HEK293 (cell line): ENCODE measurements at regions not wholly inside any gene's neighbourhood (a gene's known extent, or its start where the extent isn't known, plus 50 kb on each side); places are given as distances from the start of the nearest gene placed in this dataset.

ENCODE experiments used
- SP2 ChIP-seq: fragments of 450-650 bp; formaldehyde crosslinking; IDR thresholded peaks from 2 replicates; pipeline ENCODE4 v1.5.1; 2016; ENCODE audit warnings: missing biosample characterization, missing genetic modification characterization
- ZNF146 ChIP-seq: fragments of 450-650 bp; formaldehyde crosslinking; IDR thresholded peaks from 2 replicates; pipeline ENCODE4 v1.5.1; 2016; ENCODE audit warnings: missing biosample characterization, missing genetic modification characterization
- ZNF600 ChIP-seq: fragments of 450-650 bp; formaldehyde crosslinking; IDR thresholded peaks from 2 replicates; pipeline ENCODE4 v1.5.1; 2016; ENCODE audit warnings: missing biosample characterization, missing genetic modification characterization
- ZNF654 ChIP-seq: fragments of 450-650 bp; formaldehyde crosslinking; IDR thresholded peaks from 2 replicates; pipeline ENCODE4 v1.5.1; 2016; ENCODE audit warnings: low read depth, missing biosample characterization, missing genetic modification characterization
- ZNF768 ChIP-seq: fragments of 450-650 bp; formaldehyde crosslinking; IDR thresholded peaks from 2 replicates; pipeline ENCODE4 v1.5.1; 2018; ENCODE audit warnings: missing biosample characterization, mild to moderate bottlenecking, missing genetic modification characterization
- TF ChIP-seq, protein P1 (sequence below): fragments of 450-650 bp; formaldehyde crosslinking; IDR thresholded peaks from 2 replicates; pipeline ENCODE4 v1.5.1; 2016; ENCODE audit warnings: missing biosample characterization, missing genetic modification characterization
- TF ChIP-seq, protein P2 (sequence below): fragments of 450-650 bp; formaldehyde crosslinking; optimal IDR thresholded peaks from 2 replicates; pipeline ENCODE3; 2016; ENCODE audit warnings: missing biosample characterization, mild to moderate bottlenecking, missing genetic modification characterization
- TF ChIP-seq, protein P3 (sequence below): fragments of 450-650 bp; formaldehyde crosslinking; IDR thresholded peaks from 2 replicates; pipeline ENCODE4 v1.5.1; 2016; ENCODE audit warnings: missing biosample characterization, missing genetic modification characterization

DNA sequence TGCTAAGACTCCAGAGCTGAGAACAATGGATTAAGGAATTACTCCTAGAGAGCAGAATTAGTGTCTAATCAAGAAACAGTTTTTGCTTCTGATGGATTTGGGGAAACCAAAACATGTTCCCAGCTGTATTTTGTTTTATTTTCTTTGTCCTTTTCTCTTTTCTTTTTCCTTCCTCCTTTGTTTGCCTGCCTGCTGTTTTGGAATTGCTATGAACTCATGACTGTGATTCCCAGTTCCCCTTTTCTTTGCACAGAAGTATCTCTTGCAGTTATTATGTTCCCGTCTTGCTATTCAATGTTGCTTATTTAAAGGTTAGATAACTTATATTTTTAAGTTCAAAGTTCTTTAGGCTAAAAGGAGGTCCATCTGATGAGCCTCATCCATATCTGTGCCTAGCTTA is 77.0 kb upstream of the GBE1 start:
- no peak for TF ChIP-seq ZNF654
- TF ChIP-seq, protein P1, sequence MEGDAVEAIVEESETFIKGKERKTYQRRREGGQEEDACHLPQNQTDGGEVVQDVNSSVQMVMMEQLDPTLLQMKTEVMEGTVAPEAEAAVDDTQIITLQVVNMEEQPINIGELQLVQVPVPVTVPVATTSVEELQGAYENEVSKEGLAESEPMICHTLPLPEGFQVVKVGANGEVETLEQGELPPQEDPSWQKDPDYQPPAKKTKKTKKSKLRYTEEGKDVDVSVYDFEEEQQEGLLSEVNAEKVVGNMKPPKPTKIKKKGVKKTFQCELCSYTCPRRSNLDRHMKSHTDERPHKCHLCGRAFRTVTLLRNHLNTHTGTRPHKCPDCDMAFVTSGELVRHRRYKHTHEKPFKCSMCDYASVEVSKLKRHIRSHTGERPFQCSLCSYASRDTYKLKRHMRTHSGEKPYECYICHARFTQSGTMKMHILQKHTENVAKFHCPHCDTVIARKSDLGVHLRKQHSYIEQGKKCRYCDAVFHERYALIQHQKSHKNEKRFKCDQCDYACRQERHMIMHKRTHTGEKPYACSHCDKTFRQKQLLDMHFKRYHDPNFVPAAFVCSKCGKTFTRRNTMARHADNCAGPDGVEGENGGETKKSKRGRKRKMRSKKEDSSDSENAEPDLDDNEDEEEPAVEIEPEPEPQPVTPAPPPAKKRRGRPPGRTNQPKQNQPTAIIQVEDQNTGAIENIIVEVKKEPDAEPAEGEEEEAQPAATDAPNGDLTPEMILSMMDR (tag by site-specific recombination) = no peak
- no peak for TF ChIP-seq SP2 (tag by site-specific recombination)
- no peak for TF ChIP-seq ZNF600 (tag by site-specific recombination)
- TF ChIP-seq ZNF146 = no peak
- TF ChIP-seq, protein P2, sequence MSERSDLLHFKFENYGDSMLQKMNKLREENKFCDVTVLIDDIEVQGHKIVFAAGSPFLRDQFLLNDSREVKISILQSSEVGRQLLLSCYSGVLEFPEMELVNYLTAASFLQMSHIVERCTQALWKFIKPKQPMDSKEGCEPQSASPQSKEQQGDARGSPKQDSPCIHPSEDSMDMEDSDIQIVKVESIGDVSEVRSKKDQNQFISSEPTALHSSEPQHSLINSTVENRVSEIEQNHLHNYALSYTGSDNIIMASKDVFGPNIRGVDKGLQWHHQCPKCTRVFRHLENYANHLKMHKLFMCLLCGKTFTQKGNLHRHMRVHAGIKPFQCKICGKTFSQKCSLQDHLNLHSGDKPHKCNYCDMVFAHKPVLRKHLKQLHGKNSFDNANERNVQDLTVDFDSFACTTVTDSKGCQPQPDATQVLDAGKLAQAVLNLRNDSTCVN (tag by site-specific recombination) = no peak
- TF ChIP-seq ZNF768 (tag by site-specific recombination) = no peak
- TF ChIP-seq, protein P3, sequence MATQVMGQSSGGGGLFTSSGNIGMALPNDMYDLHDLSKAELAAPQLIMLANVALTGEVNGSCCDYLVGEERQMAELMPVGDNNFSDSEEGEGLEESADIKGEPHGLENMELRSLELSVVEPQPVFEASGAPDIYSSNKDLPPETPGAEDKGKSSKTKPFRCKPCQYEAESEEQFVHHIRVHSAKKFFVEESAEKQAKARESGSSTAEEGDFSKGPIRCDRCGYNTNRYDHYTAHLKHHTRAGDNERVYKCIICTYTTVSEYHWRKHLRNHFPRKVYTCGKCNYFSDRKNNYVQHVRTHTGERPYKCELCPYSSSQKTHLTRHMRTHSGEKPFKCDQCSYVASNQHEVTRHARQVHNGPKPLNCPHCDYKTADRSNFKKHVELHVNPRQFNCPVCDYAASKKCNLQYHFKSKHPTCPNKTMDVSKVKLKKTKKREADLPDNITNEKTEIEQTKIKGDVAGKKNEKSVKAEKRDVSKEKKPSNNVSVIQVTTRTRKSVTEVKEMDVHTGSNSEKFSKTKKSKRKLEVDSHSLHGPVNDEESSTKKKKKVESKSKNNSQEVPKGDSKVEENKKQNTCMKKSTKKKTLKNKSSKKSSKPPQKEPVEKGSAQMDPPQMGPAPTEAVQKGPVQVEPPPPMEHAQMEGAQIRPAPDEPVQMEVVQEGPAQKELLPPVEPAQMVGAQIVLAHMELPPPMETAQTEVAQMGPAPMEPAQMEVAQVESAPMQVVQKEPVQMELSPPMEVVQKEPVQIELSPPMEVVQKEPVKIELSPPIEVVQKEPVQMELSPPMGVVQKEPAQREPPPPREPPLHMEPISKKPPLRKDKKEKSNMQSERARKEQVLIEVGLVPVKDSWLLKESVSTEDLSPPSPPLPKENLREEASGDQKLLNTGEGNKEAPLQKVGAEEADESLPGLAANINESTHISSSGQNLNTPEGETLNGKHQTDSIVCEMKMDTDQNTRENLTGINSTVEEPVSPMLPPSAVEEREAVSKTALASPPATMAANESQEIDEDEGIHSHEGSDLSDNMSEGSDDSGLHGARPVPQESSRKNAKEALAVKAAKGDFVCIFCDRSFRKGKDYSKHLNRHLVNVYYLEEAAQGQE (tag by site-specific recombination) = no peak
